Liver (tissue), 8 donors: ENCODE measurements at regions not wholly inside any gene's neighbourhood (a gene's known extent, or its start where the extent isn't known, plus 50 kb on each side); places are given as distances from the start of the nearest gene placed in this dataset.

ENCODE experiments used
- DNase-seq: peaks from one replicate; pipeline ENCODE4 v3.0.0-alpha.2; 2017; ENCODE audit warnings: low spot score
- H3K27ac ChIP-seq, 2 donors: one replicate each; pipeline ENCODE4 v1.7.0; 2013; ENCODE audit warnings: inconsistent platforms in 2 of 2, low read length in 2 of 2, control low read depth in 1 of 2, low read depth in 1 of 2, mild to moderate bottlenecking in 1 of 2
- H3K27me3 ChIP-seq, 4 donors: one replicate each; pipeline versions ENCODE4 v1.6.1 to v1.7.0; 2013; ENCODE audit warnings: low read length in 3 of 4, inconsistent platforms in 1 of 4, mild to moderate bottlenecking in 1 of 4, moderate library complexity in 1 of 4; ENCODE audit not compliant: control insufficient read depth in 4 of 4, insufficient read depth in 4 of 4
- H3K36me3 ChIP-seq, 4 donors: one replicate each; pipeline versions ENCODE4 v1.6.1 to v1.7.0; 2013; ENCODE audit warnings: low read length in 3 of 4, mild to moderate bottlenecking in 3 of 4, low read depth in 1 of 4, moderate library complexity in 1 of 4; ENCODE audit not compliant: control insufficient read depth in 4 of 4, insufficient read depth in 3 of 4
- H3K4me1 ChIP-seq, 4 donors: one replicate each; pipeline versions ENCODE4 v1.6.1 to v1.7.0; 2013; ENCODE audit warnings: low read length in 3 of 4, mild to moderate bottlenecking in 3 of 4, moderate library complexity in 1 of 4; ENCODE audit not compliant: control insufficient read depth in 4 of 4, insufficient read depth in 4 of 4
- H3K4me3 ChIP-seq, 3 donors: one replicate each; pipeline versions ENCODE4 v1.6.1 to v1.7.0; 2013; ENCODE audit warnings: low read length in 3 of 3, control low read depth in 1 of 3, low read depth in 1 of 3, mild to moderate bottlenecking in 1 of 3
- H3K9ac ChIP-seq, 2 donors: one replicate each; pipeline ENCODE4 v1.7.0; 2013; ENCODE audit warnings: low read length in 2 of 2, mild to moderate bottlenecking in 2 of 2, moderate library complexity in 2 of 2, control low read depth in 1 of 2, low read depth in 1 of 2
- H3K9me3 ChIP-seq, 4 donors: one replicate each; pipeline versions ENCODE4 v1.6.1 to v1.7.0; 2013; ENCODE audit warnings: low read length in 3 of 4; ENCODE audit not compliant: control insufficient read depth in 4 of 4
- EGR1 ChIP-seq, 2 donors: IDR thresholded peaks; 2 replicates each; pipeline ENCODE4 v1.6.1; 2016 to 2018; ENCODE audit warnings: antibody characterized with exemption in 2 of 2, low read depth in 2 of 2
- FOXA1 ChIP-seq: IDR thresholded peaks from 2 replicates; pipeline ENCODE4 v1.6.1; 2016; ENCODE audit warnings: antibody characterized with exemption
- FOXA2 ChIP-seq: IDR thresholded peaks from 2 replicates; pipeline ENCODE4 v1.6.1; 2016; ENCODE audit warnings: antibody characterized with exemption
- GABPA ChIP-seq, 2 donors: IDR thresholded peaks in 1 of 2; conservative IDR thresholded peaks in 1 of 2; 2 replicates each; pipeline ENCODE4 v1.6.1; 2016; ENCODE audit warnings: antibody characterized with exemption in 2 of 2, mild to moderate bottlenecking in 1 of 2, moderate library complexity in 1 of 2
- HNF4A ChIP-seq, 2 donors: conservative IDR thresholded peaks; 2 replicates each; pipeline ENCODE4 v1.6.1; 2016; ENCODE audit warnings: antibody characterized with exemption in 2 of 2, mild to moderate bottlenecking in 2 of 2
- HNF4G ChIP-seq: IDR thresholded peaks from 2 replicates; pipeline ENCODE4 v1.6.1; 2016; ENCODE audit warnings: antibody characterized with exemption
- JUND ChIP-seq, 2 donors: IDR thresholded peaks; 2 replicates each; pipeline ENCODE4 v1.6.1; 2016; ENCODE audit warnings: antibody characterized with exemption in 2 of 2
- NR2F2 ChIP-seq: IDR thresholded peaks from 2 replicates; pipeline ENCODE4 v1.6.1; 2016; ENCODE audit warnings: antibody characterized with exemption
- RAD21 ChIP-seq, 2 donors: IDR thresholded peaks; 2 replicates each; pipeline ENCODE4 v1.6.1; 2016; ENCODE audit warnings: antibody characterized with exemption in 2 of 2, mild to moderate bottlenecking in 2 of 2
- RXRA ChIP-seq, 2 donors: IDR thresholded peaks; 2 replicates each; pipeline ENCODE4 v1.6.1; 2017 to 2018; ENCODE audit warnings: antibody characterized with exemption in 2 of 2, mild to moderate bottlenecking in 1 of 2
- SP1 ChIP-seq: IDR thresholded peaks from 2 replicates; pipeline ENCODE4 v1.6.1; 2018; ENCODE audit warnings: antibody characterized with exemption, mild to moderate bottlenecking
- TAF1 ChIP-seq: conservative IDR thresholded peaks from 2 replicates; pipeline ENCODE4 v1.6.1; 2016; ENCODE audit warnings: antibody characterized with exemption, mild to moderate bottlenecking
- YY1 ChIP-seq: IDR thresholded peaks from 2 replicates; pipeline ENCODE4 v1.6.1; 2016; ENCODE audit warnings: antibody characterized with exemption, mild to moderate bottlenecking
- WGBS: extraction: QIAGEN DNeasy Blood & Tissue Kit; methylation state at CpG from one replicate; pipeline ENCODE4 v1.1.7; 2013; 5-methylcytosine and 5-hydroxymethylcytosine counted together
- TF ChIP-seq, protein P1 (sequence below): fragments of 150-350 bp; IDR thresholded peaks from 2 replicates; pipeline ENCODE4 v1.5.1; 2017; ENCODE audit warnings: improper control_type of control experiment, low read depth, low read length; ENCODE audit not compliant: missing input control
- TF ChIP-seq, protein P2 (sequence below): IDR thresholded peaks from 2 replicates; pipeline ENCODE4 v1.6.1; 2016; ENCODE audit warnings: antibody characterized with exemption
- TF ChIP-seq, protein P3 (sequence below): IDR thresholded peaks from 2 replicates; pipeline ENCODE4 v1.6.1; 2016; ENCODE audit warnings: antibody characterized with exemption
- TF ChIP-seq, protein P4 (sequence below): IDR thresholded peaks from 2 replicates; pipeline ENCODE4 v1.6.1; 2016; ENCODE audit warnings: antibody characterized with exemption, mild to moderate bottlenecking
- TF ChIP-seq, protein P5 (sequence below): IDR thresholded peaks from 2 replicates; pipeline ENCODE4 v1.6.1; 2016; ENCODE audit warnings: antibody characterized with exemption
- donor health status: healthy.
- donor health status: healthy.
- donor health status: healthy.
- donor health status: healthy.
- donor health status: healthy.

DNA sequence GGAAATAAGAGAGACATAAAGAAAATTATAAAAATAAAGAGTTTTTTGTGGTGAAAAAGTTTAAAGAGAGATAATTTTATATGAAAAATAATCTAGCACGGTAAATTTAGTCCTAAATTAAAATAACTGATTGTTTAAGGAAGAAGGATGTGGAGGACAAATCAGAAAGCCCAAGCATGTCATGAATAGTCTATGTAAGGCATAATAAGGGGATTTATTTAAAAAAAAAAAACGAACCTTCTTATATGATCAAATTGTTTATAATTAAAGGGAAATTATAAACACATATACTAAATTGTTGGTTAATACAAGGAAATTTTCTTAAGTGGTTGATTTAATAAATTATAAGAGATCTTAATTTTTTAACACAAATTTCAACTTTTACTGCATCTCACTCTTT is 551.8 kb upstream of the TYRP1 start:
- 40% methylated on average over 2 of the region's 2 CpGs for WGBS
- DNase-seq = no peak
- H3K27ac ChIP-seq = no peak overlapping the region

More for the DNA sequence above, 551.8 kb upstream of the TYRP1 start:
- no peak overlapping the region for H3K9ac ChIP-seq
- no peaks in the 10 kb centered on the region for H3K4me1 ChIP-seq
- TF ChIP-seq, protein P1, sequence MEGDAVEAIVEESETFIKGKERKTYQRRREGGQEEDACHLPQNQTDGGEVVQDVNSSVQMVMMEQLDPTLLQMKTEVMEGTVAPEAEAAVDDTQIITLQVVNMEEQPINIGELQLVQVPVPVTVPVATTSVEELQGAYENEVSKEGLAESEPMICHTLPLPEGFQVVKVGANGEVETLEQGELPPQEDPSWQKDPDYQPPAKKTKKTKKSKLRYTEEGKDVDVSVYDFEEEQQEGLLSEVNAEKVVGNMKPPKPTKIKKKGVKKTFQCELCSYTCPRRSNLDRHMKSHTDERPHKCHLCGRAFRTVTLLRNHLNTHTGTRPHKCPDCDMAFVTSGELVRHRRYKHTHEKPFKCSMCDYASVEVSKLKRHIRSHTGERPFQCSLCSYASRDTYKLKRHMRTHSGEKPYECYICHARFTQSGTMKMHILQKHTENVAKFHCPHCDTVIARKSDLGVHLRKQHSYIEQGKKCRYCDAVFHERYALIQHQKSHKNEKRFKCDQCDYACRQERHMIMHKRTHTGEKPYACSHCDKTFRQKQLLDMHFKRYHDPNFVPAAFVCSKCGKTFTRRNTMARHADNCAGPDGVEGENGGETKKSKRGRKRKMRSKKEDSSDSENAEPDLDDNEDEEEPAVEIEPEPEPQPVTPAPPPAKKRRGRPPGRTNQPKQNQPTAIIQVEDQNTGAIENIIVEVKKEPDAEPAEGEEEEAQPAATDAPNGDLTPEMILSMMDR = no peak
- TF ChIP-seq EGR1 (IDR thresholded peaks at IDR 0.05; ENCODE audit: low read depth in 2 of 2) = no peak
- TF ChIP-seq, protein P2, sequence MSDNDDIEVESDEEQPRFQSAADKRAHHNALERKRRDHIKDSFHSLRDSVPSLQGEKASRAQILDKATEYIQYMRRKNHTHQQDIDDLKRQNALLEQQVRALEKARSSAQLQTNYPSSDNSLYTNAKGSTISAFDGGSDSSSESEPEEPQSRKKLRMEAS = no peak
- TF ChIP-seq, protein P3, sequence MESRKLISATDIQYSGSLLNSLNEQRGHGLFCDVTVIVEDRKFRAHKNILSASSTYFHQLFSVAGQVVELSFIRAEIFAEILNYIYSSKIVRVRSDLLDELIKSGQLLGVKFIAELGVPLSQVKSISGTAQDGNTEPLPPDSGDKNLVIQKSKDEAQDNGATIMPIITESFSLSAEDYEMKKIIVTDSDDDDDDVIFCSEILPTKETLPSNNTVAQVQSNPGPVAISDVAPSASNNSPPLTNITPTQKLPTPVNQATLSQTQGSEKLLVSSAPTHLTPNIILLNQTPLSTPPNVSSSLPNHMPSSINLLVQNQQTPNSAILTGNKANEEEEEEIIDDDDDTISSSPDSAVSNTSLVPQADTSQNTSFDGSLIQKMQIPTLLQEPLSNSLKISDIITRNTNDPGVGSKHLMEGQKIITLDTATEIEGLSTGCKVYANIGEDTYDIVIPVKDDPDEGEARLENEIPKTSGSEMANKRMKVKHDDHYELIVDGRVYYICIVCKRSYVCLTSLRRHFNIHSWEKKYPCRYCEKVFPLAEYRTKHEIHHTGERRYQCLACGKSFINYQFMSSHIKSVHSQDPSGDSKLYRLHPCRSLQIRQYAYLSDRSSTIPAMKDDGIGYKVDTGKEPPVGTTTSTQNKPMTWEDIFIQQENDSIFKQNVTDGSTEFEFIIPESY = no peak
- TF ChIP-seq, protein P4, sequence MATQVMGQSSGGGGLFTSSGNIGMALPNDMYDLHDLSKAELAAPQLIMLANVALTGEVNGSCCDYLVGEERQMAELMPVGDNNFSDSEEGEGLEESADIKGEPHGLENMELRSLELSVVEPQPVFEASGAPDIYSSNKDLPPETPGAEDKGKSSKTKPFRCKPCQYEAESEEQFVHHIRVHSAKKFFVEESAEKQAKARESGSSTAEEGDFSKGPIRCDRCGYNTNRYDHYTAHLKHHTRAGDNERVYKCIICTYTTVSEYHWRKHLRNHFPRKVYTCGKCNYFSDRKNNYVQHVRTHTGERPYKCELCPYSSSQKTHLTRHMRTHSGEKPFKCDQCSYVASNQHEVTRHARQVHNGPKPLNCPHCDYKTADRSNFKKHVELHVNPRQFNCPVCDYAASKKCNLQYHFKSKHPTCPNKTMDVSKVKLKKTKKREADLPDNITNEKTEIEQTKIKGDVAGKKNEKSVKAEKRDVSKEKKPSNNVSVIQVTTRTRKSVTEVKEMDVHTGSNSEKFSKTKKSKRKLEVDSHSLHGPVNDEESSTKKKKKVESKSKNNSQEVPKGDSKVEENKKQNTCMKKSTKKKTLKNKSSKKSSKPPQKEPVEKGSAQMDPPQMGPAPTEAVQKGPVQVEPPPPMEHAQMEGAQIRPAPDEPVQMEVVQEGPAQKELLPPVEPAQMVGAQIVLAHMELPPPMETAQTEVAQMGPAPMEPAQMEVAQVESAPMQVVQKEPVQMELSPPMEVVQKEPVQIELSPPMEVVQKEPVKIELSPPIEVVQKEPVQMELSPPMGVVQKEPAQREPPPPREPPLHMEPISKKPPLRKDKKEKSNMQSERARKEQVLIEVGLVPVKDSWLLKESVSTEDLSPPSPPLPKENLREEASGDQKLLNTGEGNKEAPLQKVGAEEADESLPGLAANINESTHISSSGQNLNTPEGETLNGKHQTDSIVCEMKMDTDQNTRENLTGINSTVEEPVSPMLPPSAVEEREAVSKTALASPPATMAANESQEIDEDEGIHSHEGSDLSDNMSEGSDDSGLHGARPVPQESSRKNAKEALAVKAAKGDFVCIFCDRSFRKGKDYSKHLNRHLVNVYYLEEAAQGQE = no peak
- TF ChIP-seq FOXA2 = no peak
- no peak for TF ChIP-seq JUND (IDR thresholded peaks at IDR 0.05)
- TF ChIP-seq YY1 = no peak
- TF ChIP-seq TAF1 = no peak
- TF ChIP-seq GABPA (IDR thresholded peaks at IDR 0.05 in 1 of 2, conservative IDR thresholded peaks at IDR 0.05 in 1 of 2) = no peak
- no peak for TF ChIP-seq SP1
- TF ChIP-seq NR2F2 = no peak
- TF ChIP-seq RXRA (IDR thresholded peaks at IDR 0.05) = no peak
- no peak for TF ChIP-seq RAD21 (IDR thresholded peaks at IDR 0.05)
- no peak for TF ChIP-seq HNF4G
- TF ChIP-seq HNF4A (conservative IDR thresholded peaks at IDR 0.05) = no peak
- TF ChIP-seq FOXA1 = no peak
- TF ChIP-seq, protein P5, sequence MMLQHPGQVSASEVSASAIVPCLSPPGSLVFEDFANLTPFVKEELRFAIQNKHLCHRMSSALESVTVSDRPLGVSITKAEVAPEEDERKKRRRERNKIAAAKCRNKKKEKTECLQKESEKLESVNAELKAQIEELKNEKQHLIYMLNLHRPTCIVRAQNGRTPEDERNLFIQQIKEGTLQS = no peak
- H3K4me3 ChIP-seq = no peak overlapping the region
- H3K36me3 ChIP-seq = no peaks in the 10 kb centered on the region
- no peaks in the 10 kb centered on the region for H3K9me3 ChIP-seq
- no peaks in the 10 kb centered on the region for H3K27me3 ChIP-seq
